BE2C (cell line): ENCODE measurements at regions not wholly inside any gene's neighbourhood (a gene's known extent, or its start where the extent isn't known, plus 50 kb on each side); places are given as distances from the start of the nearest gene placed in this dataset.

ENCODE experiments used
- DNase-seq: peaks from one replicate; pipeline ENCODE4 v3.0.0-alpha.2; 2020
- H3K27me3 ChIP-seq: fragments of 250-450 bp; sonication (Bioruptor Pico); 2 replicates; pipeline ENCODE4 v1.5.1; 2020; ENCODE audit warnings: mild to moderate bottlenecking
- H3K36me3 ChIP-seq: fragments of 250-450 bp; sonication (Bioruptor Pico); 2 replicates; pipeline ENCODE4 v1.5.1; 2020; ENCODE audit warnings: mild to moderate bottlenecking
- H3K4me1 ChIP-seq: fragments of 250-450 bp; sonication (Bioruptor Pico); 2 replicates; pipeline ENCODE4 v1.5.1; 2020
- H3K4me3 ChIP-seq: 2 replicates; pipeline ENCODE4 v1.5.1; 2011; ENCODE audit warnings: low read depth, low read length
- H3K9me3 ChIP-seq: fragments of 250-450 bp; sonication (Bioruptor Pico); 2 replicates; pipeline ENCODE4 v1.5.1; 2020
- CTCF ChIP-seq: IDR thresholded peaks from 2 replicates; pipeline ENCODE4 v1.5.1; 2012; ENCODE audit warnings: mild to moderate bottlenecking, low read depth, low read length

- DNase-seq, result no peak
- Histone ChIP-seq H3K4me1 (peaks cover 16% of the 10 kb centered on the region), H3K9me3 (no peaks in the 10 kb centered on the region), H3K4me3 (no peak overlapping the region), H3K36me3 (no peaks in the 10 kb centered on the region), H3K27me3 (no peaks in the 10 kb centered on the region)
- no peak for TF ChIP-seq CTCF
These were observed 283.0 kb upstream of the ITGA1 start for GRCh38 chr5:52504584-52505240.

- no peak for TF ChIP-seq CTCF
- no peak for DNase-seq
- no peaks in the 10 kb centered on the region for H3K27me3 ChIP-seq
- H3K9me3 ChIP-seq, result no peaks in the 10 kb centered on the region
- no peaks in the 10 kb centered on the region for H3K4me1 ChIP-seq
- H3K36me3 ChIP-seq, result no peaks in the 10 kb centered on the region
- H3K4me3 ChIP-seq, result no peak overlapping the region
These were observed 270.0 kb upstream of the ITGA1 start for GRCh38 chr5:52517667-52518066.

DNA sequence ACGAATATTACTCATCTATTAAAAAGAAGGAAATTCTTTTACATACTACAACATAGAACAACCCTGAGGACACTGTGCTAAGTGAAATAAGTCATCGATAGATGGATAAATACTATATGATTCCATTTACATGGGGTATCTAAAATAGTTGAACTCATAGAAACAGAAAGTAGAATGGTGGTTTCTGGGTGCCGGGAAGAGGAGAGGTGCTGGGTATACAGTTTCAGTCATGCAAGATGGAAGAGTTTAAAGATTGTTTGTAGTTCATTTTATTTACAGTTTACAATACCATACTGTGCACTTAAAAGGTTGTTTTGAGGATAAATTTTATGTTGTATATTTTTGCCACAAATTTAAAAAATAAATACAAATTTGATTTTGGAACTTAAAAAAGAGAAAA, 267.5 kb upstream of the ITGA1 start:
- H3K4me3 ChIP-seq, result no peak overlapping the region
- H3K4me1 ChIP-seq, result no peaks in the 10 kb centered on the region
- DNase-seq, result no peak
- H3K36me3 ChIP-seq, result no peaks in the 10 kb centered on the region
- H3K9me3 ChIP-seq, result no peaks in the 10 kb centered on the region
- TF ChIP-seq CTCF, result no peak
- no peaks in the 10 kb centered on the region for H3K27me3 ChIP-seq

DNA sequence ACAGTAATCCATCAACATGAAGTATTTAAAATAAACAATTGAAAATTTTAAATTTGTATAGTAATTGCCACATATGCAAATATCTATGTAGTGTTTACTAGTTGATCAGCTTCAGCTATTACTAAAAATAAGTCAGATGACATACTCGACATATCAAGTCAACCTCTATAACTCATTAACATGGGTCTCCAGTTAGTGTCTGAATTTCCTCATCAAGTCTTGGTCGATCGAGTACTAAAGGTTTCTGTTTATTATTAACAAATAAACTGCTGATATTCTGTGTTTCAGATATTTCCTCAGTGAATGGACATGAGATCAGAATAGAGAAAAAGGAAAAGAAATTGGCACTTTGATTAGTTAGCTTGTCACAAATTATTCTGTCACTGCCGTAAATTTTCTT, 266.5 kb upstream of the ITGA1 start:
- TF ChIP-seq CTCF, result no peak
- no peaks in the 10 kb centered on the region for H3K4me1 ChIP-seq
- no peaks in the 10 kb centered on the region for H3K9me3 ChIP-seq
- no peak overlapping the region for H3K4me3 ChIP-seq
- H3K27me3 ChIP-seq, result no peaks in the 10 kb centered on the region
- no peaks in the 10 kb centered on the region for H3K36me3 ChIP-seq
- DNase-seq, result no peak

- Histone ChIP-seq H3K36me3 (no peaks in the 10 kb centered on the region), H3K4me1 (no peaks in the 10 kb centered on the region), H3K27me3 (no peaks in the 10 kb centered on the region), H3K4me3 (no peak overlapping the region), H3K9me3 (no peaks in the 10 kb centered on the region)
- no peak for DNase-seq
- TF ChIP-seq CTCF, result no peak
These were observed 264.0 kb upstream of the ITGA1 start for GRCh38 chr5:52523701-52524100.

- no peaks in the 10 kb centered on the region for H3K4me1 ChIP-seq
- DNase-seq, result no peak
- H3K27me3 ChIP-seq, result no peaks in the 10 kb centered on the region
- H3K4me3 ChIP-seq, result no peak overlapping the region
- no peak for TF ChIP-seq CTCF
- H3K36me3 ChIP-seq, result no peaks in the 10 kb centered on the region
- H3K9me3 ChIP-seq, result peaks cover 2% of the 10 kb centered on the region
These were observed 256.6 kb upstream of the ITGA1 start for GRCh38 chr5:52531105-52531504.
